AG04450 (cell line): ENCODE measurements at regions not wholly inside any gene's neighbourhood (a gene's known extent, or its start where the extent isn't known, plus 50 kb on each side); places are given as distances from the start of the nearest gene placed in this dataset.

Experiments
- CTCF ChIA-PET: fragments of 300-600, 350-600 bp; formaldehyde crosslinking; extraction: SDS; loops from one replicate; lab custom pipeline; 2022; ENCODE audit warnings: antibody characterized with exemption, inconsistent platforms; lab: Charles Lee
- POLR2A ChIA-PET: fragments of 350-600 bp; formaldehyde crosslinking; extraction: SDS; loops from one replicate; lab custom pipeline; 2021; ENCODE audit warnings: antibody characterized with exemption, inconsistent platforms; lab: Yijun Ruan, JAX
- DNase-seq: peaks from one replicate; pipeline ENCODE4 v3.0.0-alpha.2; 2011; ENCODE audit warnings: low read depth, low spot score
- H3K27ac ChIP-seq: one replicate; pipeline ENCODE4 v1.5.1; 2012; ENCODE audit warnings: low read depth, low read length, control low read depth
- H3K27me3 ChIP-seq: one replicate; pipeline ENCODE4 v1.6.0; 2012; ENCODE audit warnings: low read length; ENCODE audit not compliant: control insufficient read depth, insufficient read depth
- H3K4me3 ChIP-seq: 2 replicates; pipeline ENCODE4 v1.5.1; 2011; ENCODE audit warnings: mild to moderate bottlenecking, low read depth, low read length, control low read depth
- H3K9me3 ChIP-seq: 2 replicates; pipeline ENCODE4 v1.5.1; 2012; ENCODE audit warnings: low read length; ENCODE audit not compliant: control insufficient read depth, insufficient read depth
- CTCF ChIP-seq: IDR thresholded peaks from 2 replicates; pipeline ENCODE4 v1.5.1; 2011; ENCODE audit warnings: low read depth, low read length, control low read depth, inconsistent platforms

GRCh38 chr10:132480356-132480755 lies 57.2 kb upstream of the INPP5A start:
- H3K4me3 ChIP-seq, result no peak overlapping the region
- TF ChIP-seq CTCF, result no peak
- DNase-seq, result no peak
- H3K9me3 ChIP-seq, result no peaks in the 10 kb centered on the region
- peaks cover 16% of the 10 kb centered on the region for H3K27me3 ChIP-seq
- ChIA-PET CTCF (interaction anchor here (1.2 to 2.1 kb wide), 2 partner anchors 22 to 37 kb away, joined by 3 to 7 read pairs; no protein-coding TSS in a partner anchor), POLR2A (interaction anchor here (0.6 kb wide), 1 partner anchor 36 kb away, joined by 3 read pairs; no protein-coding TSS in a partner anchor)
- no peak overlapping the region for H3K27ac ChIP-seq

- Histone ChIP-seq H3K9me3 (no peaks in the 10 kb centered on the region), H3K27me3 (peaks cover 7% of the 10 kb centered on the region), H3K27ac (peak overlapping the region; percentile 90), H3K4me3 (no peak overlapping the region)
- ChIA-PET CTCF (interaction anchor here (0.5 kb wide), 1 partner anchor 775 kb away, joined by 3 read pairs; no protein-coding TSS in a partner anchor), POLR2A (no interaction called here)
- TF ChIP-seq CTCF, result no peak
- no peak for DNase-seq
These were observed 55.9 kb upstream of the INPP5A start for GRCh38 chr10:132481690-132482089.

- peak; percentile 85 for DNase-seq
- Histone ChIP-seq H3K27ac (peak overlapping the region; percentile 90), H3K9me3 (no peaks in the 10 kb centered on the region), H3K4me3 (no peak overlapping the region), H3K27me3 (peaks cover 3% of the 10 kb centered on the region)
- ChIA-PET CTCF (interaction anchor here (0.5 kb wide), 1 partner anchor 775 kb away, joined by 3 read pairs; no protein-coding TSS in a partner anchor), POLR2A (no interaction called here)
- TF ChIP-seq CTCF, result no peak
These were observed 55.3 kb upstream of the INPP5A start for GRCh38 chr10:132482090-132482800.

GRCh38 chr10:132483394-132483793 lies 54.2 kb upstream of the INPP5A start:
- H3K27me3 ChIP-seq, result no peaks in the 10 kb centered on the region
- H3K9me3 ChIP-seq, result no peaks in the 10 kb centered on the region
- no peak for TF ChIP-seq CTCF
- CTCF ChIA-PET, result no interaction called here
- no peak for DNase-seq
- no peak overlapping the region for H3K27ac ChIP-seq
- POLR2A ChIA-PET, result no interaction called here
- no peak overlapping the region for H3K4me3 ChIP-seq

GRCh38 chr10:132484922-132485321 lies 52.7 kb upstream of the INPP5A start:
- no peak for DNase-seq
- Histone ChIP-seq H3K4me3 (no peak overlapping the region), H3K27ac (no peak overlapping the region), H3K27me3 (no peaks in the 10 kb centered on the region), H3K9me3 (peaks cover 2% of the 10 kb centered on the region; the same call in 1 of the 2 replicates)
- POLR2A ChIA-PET, result no interaction called here
- CTCF ChIA-PET, result no interaction called here
- no peak for TF ChIP-seq CTCF
